ENCODE measurements at regions not wholly inside any gene's neighbourhood (a gene's known extent, or its start where the extent isn't known, plus 50 kb on each side); places are given as distances from the start of the nearest gene placed in this dataset.

DNA sequence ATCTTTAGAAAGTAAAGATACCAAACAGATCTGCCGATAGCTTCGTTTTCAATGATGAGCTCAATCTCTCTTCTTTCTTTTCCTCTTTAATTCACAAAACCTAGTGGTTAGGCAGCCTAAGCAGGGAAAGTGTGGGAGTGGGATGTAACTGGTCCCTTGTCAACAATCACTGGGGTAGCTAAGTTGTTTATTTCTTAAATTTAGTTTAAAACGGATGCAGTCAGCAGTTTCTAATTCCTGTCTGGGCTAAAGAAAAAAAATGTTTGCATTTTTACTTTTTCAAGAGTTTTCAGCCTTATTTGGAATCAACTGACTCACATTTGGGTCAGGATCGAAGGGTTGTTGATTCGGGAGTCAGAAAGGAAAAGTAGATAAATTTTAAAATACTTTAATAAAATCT is 137.7 kb upstream of the TACR1 start:
- no peak for DNase-seq (ENCODE audit: low spot score, unreplicated experiment)
- no peaks in the 10 kb centered on the region for H3K27me3 Mint-ChIP-seq
- no peaks in the 10 kb centered on the region for H3K36me3 Mint-ChIP-seq (ENCODE audit: insufficient read depth)
- TF ChIP-seq, protein P1, sequence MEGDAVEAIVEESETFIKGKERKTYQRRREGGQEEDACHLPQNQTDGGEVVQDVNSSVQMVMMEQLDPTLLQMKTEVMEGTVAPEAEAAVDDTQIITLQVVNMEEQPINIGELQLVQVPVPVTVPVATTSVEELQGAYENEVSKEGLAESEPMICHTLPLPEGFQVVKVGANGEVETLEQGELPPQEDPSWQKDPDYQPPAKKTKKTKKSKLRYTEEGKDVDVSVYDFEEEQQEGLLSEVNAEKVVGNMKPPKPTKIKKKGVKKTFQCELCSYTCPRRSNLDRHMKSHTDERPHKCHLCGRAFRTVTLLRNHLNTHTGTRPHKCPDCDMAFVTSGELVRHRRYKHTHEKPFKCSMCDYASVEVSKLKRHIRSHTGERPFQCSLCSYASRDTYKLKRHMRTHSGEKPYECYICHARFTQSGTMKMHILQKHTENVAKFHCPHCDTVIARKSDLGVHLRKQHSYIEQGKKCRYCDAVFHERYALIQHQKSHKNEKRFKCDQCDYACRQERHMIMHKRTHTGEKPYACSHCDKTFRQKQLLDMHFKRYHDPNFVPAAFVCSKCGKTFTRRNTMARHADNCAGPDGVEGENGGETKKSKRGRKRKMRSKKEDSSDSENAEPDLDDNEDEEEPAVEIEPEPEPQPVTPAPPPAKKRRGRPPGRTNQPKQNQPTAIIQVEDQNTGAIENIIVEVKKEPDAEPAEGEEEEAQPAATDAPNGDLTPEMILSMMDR (IDR thresholded peaks at IDR 0.05; ENCODE audit: unreplicated experiment) = no peak
- H3K4me3 Mint-ChIP-seq (ENCODE audit: low read depth) = no peak overlapping the region
- no peaks in the 10 kb centered on the region for H3K4me1 Mint-ChIP-seq (ENCODE audit: low read depth)
- no peaks in the 10 kb centered on the region for H3K9me3 Mint-ChIP-seq (ENCODE audit: low read depth)
- no peak overlapping the region for H3K27ac Mint-ChIP-seq

DNA sequence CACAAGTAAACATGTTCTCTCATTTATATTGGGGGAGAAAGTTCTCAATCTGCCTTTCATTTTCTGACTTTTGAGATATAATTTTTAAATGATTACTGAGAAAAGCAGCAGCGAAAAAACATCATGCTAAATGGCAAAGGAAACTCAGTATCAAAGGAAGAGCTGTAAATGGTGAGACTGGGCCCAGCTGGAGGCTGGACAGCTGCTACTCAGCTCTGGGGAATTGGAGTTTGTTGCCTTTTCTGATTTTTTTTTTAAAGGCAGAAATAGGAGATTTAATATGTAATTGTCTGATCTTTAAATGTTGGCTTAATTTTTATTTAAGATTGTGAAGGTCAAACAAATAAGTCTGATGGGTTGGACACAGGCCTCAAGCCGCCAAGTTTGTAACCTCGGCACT is 137.1 kb upstream of the TACR1 start:
- Mint-ChIP-seq H3K4me1 (ENCODE audit: low read depth) (no peaks in the 10 kb centered on the region), H3K4me3 (ENCODE audit: low read depth) (no peak overlapping the region), H3K9me3 (ENCODE audit: low read depth) (no peaks in the 10 kb centered on the region), H3K36me3 (ENCODE audit: insufficient read depth) (no peaks in the 10 kb centered on the region), H3K27me3 (no peaks in the 10 kb centered on the region), H3K27ac (no peak overlapping the region)
- TF ChIP-seq, protein P1 (IDR thresholded peaks at IDR 0.05; ENCODE audit: unreplicated experiment) = no peak
- no peak for DNase-seq (ENCODE audit: low spot score, unreplicated experiment)

DNA sequence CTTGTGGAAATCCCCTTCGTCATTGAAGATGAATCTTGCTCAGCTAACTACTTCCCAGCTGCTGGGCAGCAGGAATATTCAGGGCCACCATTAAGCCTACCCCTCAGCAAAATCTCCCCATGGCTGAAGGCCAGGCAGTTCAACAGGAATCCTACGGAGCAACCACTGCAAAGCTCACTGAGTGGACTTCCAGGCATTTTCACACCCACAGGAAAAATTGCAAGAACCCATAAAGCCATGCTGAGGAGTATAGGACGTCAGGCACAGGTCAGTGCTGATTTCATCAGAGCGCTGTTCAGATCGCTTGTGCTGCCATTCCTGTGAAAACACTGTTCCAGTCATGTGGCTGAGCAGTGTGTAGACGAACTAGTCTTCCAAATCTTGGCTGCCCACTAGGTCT is 134.8 kb upstream of the TACR1 start:
- H3K4me3 Mint-ChIP-seq (ENCODE audit: low read depth) = no peak overlapping the region

DNA sequence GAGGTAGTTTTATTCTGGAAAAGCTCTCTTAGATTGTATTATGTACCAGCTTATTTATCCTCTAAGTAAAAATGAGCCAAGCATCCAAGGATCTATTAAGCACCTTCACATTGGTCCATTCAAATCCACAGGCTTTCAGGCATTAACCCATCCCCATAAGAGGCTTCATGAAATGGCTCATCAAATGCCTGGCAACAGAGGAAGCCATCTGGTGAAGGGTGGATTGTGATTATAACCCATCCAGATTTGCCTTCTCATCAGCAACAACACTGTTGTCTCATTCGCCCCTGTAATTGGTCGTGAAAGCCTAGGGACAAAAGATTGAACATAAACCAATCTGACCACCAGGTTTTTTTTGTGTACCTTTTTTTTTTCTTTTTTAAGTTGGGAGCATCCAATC is 134.3 kb upstream of the TACR1 start:
- Mint-ChIP-seq H3K9me3 (ENCODE audit: low read depth) (no peaks in the 10 kb centered on the region), H3K27me3 (no peaks in the 10 kb centered on the region), H3K27ac (no peak overlapping the region), H3K4me1 (ENCODE audit: low read depth) (no peaks in the 10 kb centered on the region), H3K36me3 (ENCODE audit: insufficient read depth) (peaks cover 1% of the 10 kb centered on the region), H3K4me3 (ENCODE audit: low read depth) (no peak overlapping the region)
- TF ChIP-seq, protein P1 (IDR thresholded peaks at IDR 0.05; ENCODE audit: unreplicated experiment) = no peak
- no peak for DNase-seq (ENCODE audit: low spot score, unreplicated experiment)

More for the DNA sequence above, 134.8 kb upstream of the TACR1 start:
- H3K27ac Mint-ChIP-seq = no peak overlapping the region
- no peaks in the 10 kb centered on the region for H3K9me3 Mint-ChIP-seq (ENCODE audit: low read depth)
- H3K4me1 Mint-ChIP-seq (ENCODE audit: low read depth) = no peaks in the 10 kb centered on the region
- TF ChIP-seq, protein P1 (IDR thresholded peaks at IDR 0.05; ENCODE audit: unreplicated experiment) = no peak
- H3K36me3 Mint-ChIP-seq (ENCODE audit: insufficient read depth) = no peaks in the 10 kb centered on the region
- DNase-seq (ENCODE audit: low spot score, unreplicated experiment) = no peak
- no peaks in the 10 kb centered on the region for H3K27me3 Mint-ChIP-seq

DNA sequence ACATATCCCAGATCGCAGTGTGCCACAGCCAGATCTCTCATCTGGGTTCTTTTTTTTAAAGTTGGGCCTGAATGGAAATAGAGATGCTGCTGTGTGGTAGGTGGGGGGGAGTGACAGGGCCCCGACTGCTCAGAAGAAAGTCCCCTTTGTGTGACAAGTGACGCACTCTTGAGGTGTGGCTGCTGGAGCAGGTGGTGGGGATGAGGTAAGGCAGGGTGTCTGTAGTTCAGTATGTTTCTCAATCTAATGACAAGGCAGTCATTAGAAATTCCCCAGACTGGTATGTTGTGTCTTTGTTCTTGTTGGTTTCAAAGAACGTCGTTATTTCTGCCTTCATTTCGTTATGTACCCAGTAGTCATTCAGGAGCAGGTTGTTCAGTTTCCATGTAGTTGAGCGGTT is 128.8 kb upstream of the TACR1 start:
- no peaks in the 10 kb centered on the region for H3K4me1 Mint-ChIP-seq (ENCODE audit: low read depth)
- no peaks in the 10 kb centered on the region for H3K9me3 Mint-ChIP-seq (ENCODE audit: low read depth)
- H3K4me3 Mint-ChIP-seq (ENCODE audit: low read depth) = no peak overlapping the region
- H3K36me3 Mint-ChIP-seq (ENCODE audit: insufficient read depth) = peaks cover 1% of the 10 kb centered on the region
- no peaks in the 10 kb centered on the region for H3K27me3 Mint-ChIP-seq
- TF ChIP-seq, protein P1 (IDR thresholded peaks at IDR 0.05; ENCODE audit: unreplicated experiment) = no peak
- H3K27ac Mint-ChIP-seq = peak overlapping the region; percentile 69
- no peak for DNase-seq (ENCODE audit: low spot score, unreplicated experiment)

All from progenitor cell of endocrine pancreas (in vitro differentiated cells).